Right renal cortex interstitium (tissue), 3 donors: ENCODE measurements at regions not wholly inside any gene's neighbourhood (a gene's known extent, or its start where the extent isn't known, plus 50 kb on each side); places are given as distances from the start of the nearest gene placed in this dataset.
"Not testable (repeated sequence)": the region's sequence is repeated elsewhere in the genome, so short reads cannot be mapped to it uniquely, and the experiment has no call there.

Source experiments
- DNase-seq, 3 donors: peaks; one replicate each; pipeline ENCODE4 v3.0.0-alpha.2; 2013; ENCODE audit warnings: low read depth in 3 of 3, low spot score in 2 of 3

DNA sequence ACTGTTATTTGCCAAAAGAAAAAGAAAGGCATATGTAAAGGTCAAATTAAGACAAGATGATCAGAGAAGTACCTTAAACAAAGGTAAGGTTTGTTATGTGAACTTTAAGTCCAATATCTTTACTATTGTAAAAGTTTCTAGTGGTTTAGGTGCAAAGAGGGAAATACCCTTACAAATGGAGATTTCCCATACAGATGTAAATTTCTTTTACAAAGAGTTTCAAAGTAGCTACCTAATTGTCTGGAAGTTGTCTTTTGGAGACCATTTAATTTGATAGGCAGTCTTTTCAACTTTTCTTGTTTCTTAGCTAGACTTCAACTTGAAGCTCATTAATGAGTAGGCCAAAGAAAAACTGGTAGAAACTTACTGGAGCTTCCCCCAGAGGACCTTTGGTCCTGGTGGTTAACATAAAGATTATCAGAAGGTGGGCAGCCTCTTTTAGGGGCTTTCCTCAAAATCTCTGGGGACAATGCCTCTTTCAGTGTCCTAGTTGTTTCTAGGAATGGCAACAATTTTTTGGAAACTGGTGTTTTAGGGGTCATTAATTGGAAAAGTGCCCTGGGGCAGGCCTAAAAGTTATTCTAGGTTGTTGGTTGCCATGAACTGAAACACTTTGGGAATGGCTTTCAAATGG is 297.3 kb downstream of the GUCY2F start:
- no peak for DNase-seq

- no peak for DNase-seq
Measured at GRCh38 chrX:109172091-109172602, 309.7 kb downstream of the GUCY2F start.

- no peak for DNase-seq
Measured at GRCh38 chrX:109155161-109155560, 326.7 kb downstream of the GUCY2F start.

DNA sequence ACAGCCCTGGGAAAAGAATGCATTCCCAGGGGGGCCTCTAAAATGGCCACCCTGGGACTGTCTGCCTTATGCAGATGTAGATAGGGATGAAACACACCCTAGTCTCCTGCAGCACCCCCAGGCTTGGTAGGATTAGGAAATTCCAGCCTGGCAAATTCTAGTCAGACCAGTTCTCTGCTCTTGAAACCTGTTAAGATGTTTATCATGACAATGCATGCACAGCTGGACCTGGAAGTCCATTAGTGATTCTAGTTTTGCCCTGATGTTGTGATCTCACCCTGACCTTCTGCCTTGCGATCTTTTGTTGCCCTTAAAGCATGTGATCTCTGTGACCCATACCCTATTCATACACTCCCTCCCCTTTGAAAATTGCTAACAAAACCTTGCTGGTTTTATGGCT is 337.7 kb downstream of the GUCY2F start:
- not testable (repeated sequence) for DNase-seq

GRCh38 chrX:109140463-109140862 is 341.4 kb downstream of the GUCY2F start:
- DNase-seq, result no peak

- DNase-seq, result no peak
Measured at GRCh38 chrX:109134777-109135176, 347.1 kb downstream of the GUCY2F start.

DNA sequence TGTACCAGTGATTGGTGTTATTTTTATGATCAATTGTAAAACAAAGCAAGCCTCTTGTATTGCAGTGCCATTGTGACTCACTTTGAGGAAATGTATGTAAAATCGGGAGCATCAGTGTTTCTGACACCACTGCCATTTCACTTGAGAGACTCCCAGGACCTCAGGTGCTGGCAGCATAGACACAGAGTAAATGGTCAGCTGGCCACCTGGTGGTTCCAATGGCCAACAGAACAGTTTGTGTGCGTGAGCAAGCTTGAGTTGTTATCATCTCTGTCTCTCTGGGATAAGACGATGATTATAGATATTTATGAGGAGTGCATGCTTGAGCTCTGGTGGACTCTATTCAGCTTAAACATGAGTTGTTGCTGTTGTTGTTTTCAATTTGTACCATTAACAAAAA is 356.6 kb downstream of the GUCY2F start:
- DNase-seq, result no peak

DNA sequence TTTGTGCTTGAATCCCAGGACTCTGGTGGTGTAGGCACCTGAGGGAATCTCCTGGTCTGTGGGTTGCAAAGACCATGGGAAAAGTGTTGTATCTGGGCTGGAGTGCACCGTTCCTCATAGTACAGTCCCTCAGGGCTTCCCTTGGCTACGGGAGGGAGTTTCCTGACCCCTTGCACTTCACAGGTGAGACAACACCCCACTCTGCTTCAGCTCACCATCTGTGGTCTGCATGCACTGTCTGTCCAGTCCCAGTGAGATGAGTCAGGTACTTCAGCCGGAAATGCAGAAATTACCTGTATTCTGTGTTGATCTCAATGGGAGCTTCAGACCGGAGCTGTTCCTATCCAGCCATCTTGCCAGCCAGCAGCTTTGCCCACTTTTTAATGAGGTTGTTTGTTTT is 353.0 kb upstream of the IRS4 start:
- DNase-seq, result no peak

- no peak for DNase-seq
Measured at GRCh38 chrX:109077788-109078187, 341.4 kb upstream of the IRS4 start.

DNA sequence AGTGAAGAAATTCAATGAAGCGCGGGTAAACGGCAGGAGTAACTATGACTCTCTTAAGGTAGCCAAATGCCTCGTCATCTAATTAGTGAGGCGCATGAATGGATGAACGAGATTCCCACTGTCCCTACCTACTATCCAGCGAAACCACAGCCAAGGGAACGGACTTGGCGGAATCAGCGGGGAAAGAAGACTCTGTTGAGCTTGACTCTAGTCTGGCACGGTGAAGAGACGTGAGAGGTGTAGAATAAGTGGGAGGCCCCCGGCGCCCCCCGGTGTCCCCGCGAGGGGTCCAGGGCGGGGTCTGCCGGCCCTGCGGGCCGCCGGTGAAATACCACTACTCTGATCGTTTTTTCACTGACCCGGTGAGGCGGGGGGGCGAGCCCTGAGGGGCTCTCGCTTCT is 317.8 kb upstream of the IRS4 start:
- not testable (repeated sequence) for DNase-seq

- no peak for DNase-seq
Measured at GRCh38 chrX:109049903-109050302, 313.5 kb upstream of the IRS4 start.

GRCh38 chrX:109049416-109049815 is 313.1 kb upstream of the IRS4 start:
- no peak for DNase-seq

DNA sequence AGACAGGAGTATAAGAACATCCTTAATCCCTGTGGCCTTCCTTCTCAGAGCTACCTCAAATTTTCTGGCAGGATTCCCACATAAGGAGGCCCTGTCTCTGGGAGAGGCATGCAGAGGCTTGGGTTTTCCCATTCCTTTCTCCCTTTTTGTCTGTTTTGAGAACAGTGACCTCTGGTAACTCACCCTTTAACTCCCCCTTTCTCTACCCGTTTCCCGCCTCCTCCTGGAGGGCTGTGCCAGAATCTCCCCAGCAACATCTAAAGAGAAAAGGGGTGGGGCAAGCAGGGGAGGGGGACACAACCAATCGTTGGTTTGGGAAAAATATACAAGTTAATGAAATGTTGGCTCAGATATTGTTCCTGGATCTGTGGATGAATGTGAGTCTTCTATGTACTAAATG is 303.7 kb upstream of the IRS4 start:
- no peak for DNase-seq

DNA sequence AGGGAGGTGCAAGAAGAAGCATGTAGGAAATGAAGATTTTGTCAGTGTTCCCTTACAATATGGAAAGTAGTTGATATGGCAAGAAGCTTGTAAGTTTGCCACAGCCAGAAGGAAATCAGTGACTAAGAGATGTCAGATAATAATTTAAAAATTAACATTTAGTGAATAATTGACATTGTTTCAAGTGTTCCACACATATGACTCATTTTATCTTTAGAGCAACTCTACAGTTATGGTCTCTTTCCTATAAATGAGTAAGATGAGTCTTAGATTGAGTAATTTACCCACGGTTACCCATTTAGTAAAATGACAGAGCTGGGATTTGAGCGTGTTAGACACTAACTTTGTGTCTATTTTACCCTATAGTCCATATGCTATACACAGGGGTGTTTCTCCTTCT is 300.3 kb upstream of the IRS4 start:
- no peak for DNase-seq

DNA sequence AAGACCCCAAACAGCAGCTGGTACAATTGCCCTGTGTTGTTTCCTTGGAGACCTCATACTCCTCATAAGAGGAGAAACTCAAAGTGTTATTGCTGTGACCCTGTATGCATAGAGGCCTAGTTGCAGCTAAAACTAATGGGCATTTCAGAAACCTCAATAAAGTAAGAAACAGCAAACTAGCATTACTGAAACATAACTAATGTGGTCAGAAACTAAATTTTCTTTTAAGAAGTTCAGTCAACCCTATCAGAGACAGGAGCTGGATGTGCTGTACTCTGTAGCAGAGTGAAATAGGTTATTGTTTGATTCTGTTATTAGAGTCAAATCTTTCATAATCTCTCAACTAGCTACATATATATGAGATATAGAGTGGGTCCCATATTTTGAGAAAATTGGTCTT is 257.5 kb upstream of the IRS4 start:
- DNase-seq, result no peak

- not testable (repeated sequence) for DNase-seq
Measured at GRCh38 chrX:108972899-108973298, 236.5 kb upstream of the IRS4 start.

DNA sequence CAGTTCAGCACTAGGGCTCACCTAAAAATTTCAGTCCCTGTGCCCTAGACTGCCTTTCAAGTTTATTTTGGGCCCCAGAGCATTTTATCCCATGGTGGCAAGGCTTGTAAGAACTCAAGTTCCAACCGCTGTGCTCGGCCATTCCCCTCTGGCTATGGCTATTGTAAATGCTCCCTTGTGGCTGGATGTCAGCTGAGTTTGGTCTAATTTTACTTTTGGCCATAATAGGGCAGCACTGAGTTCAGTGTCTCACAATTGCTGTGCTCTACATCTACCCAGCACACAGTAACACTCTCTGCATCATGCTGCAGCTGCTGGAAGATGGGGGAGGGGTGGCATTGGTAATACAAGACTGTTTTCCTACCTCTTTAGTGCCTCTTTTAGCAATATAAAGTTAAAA is 210.8 kb upstream of the IRS4 start:
- no peak for DNase-seq

GRCh38 chrX:108946531-108946930 is 210.2 kb upstream of the IRS4 start:
- no peak for DNase-seq

DNA sequence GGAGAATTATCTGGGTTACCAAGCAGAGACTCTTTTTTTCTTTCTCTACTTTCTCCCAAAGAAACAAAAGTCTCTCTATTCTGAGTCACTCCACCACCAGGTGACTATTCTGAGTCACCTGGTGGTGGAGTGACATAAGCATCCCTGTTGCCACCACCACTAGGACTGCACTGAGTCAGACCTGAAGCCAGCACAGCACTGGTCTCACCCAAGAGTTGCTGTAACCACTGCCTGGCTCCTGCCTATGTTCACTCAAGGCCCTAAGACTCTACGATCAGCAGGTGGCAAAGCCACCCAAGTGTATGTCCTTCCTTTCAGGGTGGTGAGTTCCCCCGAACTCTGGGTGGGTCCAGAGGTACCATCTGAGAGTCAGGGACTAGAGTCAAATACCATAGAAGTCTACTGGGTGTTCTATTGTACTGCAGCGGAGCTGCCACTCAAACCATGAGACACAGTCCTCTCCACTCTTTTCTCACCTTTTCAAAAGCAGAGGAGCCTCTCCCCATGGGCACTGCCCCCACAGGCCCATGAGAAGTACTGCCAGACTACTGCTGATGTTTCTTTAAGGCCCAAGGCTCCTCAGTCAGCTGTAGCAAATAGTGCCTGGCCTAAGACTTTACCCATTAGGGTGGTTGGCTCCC is 209.6 kb upstream of the IRS4 start:
- no peak for DNase-seq

DNA sequence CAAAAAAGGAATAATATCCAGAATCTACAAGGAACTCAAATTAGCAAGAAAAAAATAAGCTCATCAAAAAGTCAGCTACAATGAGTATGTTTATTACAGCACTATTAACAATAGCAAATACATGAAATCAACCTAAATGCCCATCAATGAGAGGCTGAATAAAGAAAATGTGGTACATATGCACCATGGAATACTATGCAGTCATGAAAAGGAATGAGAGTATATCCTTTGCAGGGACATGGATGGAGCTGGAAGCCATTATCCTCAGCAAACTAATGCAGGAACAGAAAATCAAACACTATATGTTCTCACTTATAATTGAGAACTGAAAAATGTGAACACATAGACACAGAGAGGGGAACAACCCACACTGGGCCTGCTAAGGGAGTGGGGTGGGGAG is 178.4 kb upstream of the IRS4 start:
- DNase-seq, result no peak

GRCh38 chrX:108903831-108904230 is 167.5 kb upstream of the IRS4 start:
- not testable (repeated sequence) for DNase-seq

GRCh38 chrX:108900333-108900732 is 164.0 kb upstream of the IRS4 start:
- no peak for DNase-seq

GRCh38 chrX:108896349-108896748 is 160.0 kb upstream of the IRS4 start:
- DNase-seq, result not testable (repeated sequence)
